H1 (cell line): ENCODE measurements at regions not wholly inside any gene's neighbourhood (a gene's known extent, or its start where the extent isn't known, plus 50 kb on each side); places are given as distances from the start of the nearest gene placed in this dataset.

ENCODE experiments used
- CBX5 ChIP-seq: fragments of 300-800, 300-1000 bp; sonication (generic); IDR thresholded peaks from 2 replicates; pipeline ENCODE4 v1.7.1; 2016; ENCODE audit warnings: antibody characterized with exemption, low read length, low read depth
- E2F6 ChIP-seq: IDR thresholded peaks from 2 replicates; pipeline ENCODE4 v1.6.1; 2012; ENCODE audit warnings: inconsistent platforms
- POLR2AphosphoS5 ChIP-seq: IDR thresholded peaks from 2 replicates; pipeline ENCODE4 v1.6.1; 2011; ENCODE audit warnings: low read depth, low read length
- SP4 ChIP-seq: IDR thresholded peaks from 2 replicates; pipeline ENCODE4 v1.6.1; 2012; ENCODE audit warnings: low read length, inconsistent platforms
- TCF12 ChIP-seq: IDR thresholded peaks from 2 replicates; pipeline ENCODE4 v1.6.1; 2011; ENCODE audit warnings: low read depth, mild to moderate bottlenecking, low read length

GRCh38 chr11:28757725-28758515 is 649.7 kb downstream of the METTL15 start (continued):
- no peak for TF ChIP-seq E2F6
- TF ChIP-seq SP4 = no peak
- no peak for TF ChIP-seq CBX5
- TF ChIP-seq POLR2AphosphoS5 = no peak
- no peak for TF ChIP-seq TCF12
